AG10803 (cell line): ENCODE measurements at regions not wholly inside any gene's neighbourhood (a gene's known extent, or its start where the extent isn't known, plus 50 kb on each side); places are given as distances from the start of the nearest gene placed in this dataset.
"Not testable (repeated sequence)": the region's sequence is repeated elsewhere in the genome, so short reads cannot be mapped to it uniquely, and the experiment has no call there.

Source experiments
- DNase-seq: peaks from one replicate; pipeline ENCODE4 v3.0.0; 2010; ENCODE audit warnings: low read depth
- H3K4me3 ChIP-seq: 2 replicates; pipeline ENCODE4 v1.5.1; 2011; ENCODE audit warnings: mild to moderate bottlenecking, low read length, control low read depth
- TF ChIP-seq, protein P1 (sequence below): conservative IDR thresholded peaks from 2 replicates; pipeline ENCODE4 v1.5.1; 2011; ENCODE audit warnings: mild to moderate bottlenecking, low read length, control low read depth, inconsistent platforms

DNA sequence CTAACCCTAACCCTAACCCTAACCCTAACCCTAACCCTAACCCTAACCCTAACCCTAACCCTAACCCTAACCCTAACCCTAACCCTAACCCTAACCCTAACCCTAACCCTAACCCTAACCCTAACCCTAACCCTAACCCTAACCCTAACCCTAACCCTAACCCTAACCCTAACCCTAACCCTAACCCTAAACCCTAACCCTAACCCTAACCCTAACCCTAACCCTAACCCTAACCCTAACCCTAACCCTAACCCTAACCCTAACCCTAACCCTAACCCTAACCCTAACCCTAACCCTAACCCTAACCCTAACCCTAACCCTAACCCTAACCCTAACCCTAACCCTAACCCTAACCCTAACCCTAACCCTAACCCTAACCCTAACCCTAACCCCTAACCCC is 80.6 kb upstream of the PLEKHG4B start:
- not testable (repeated sequence) for DNase-seq, H3K4me3 ChIP-seq

- H3K4me3 ChIP-seq: no peak overlapping the region
- TF ChIP-seq, protein P1, sequence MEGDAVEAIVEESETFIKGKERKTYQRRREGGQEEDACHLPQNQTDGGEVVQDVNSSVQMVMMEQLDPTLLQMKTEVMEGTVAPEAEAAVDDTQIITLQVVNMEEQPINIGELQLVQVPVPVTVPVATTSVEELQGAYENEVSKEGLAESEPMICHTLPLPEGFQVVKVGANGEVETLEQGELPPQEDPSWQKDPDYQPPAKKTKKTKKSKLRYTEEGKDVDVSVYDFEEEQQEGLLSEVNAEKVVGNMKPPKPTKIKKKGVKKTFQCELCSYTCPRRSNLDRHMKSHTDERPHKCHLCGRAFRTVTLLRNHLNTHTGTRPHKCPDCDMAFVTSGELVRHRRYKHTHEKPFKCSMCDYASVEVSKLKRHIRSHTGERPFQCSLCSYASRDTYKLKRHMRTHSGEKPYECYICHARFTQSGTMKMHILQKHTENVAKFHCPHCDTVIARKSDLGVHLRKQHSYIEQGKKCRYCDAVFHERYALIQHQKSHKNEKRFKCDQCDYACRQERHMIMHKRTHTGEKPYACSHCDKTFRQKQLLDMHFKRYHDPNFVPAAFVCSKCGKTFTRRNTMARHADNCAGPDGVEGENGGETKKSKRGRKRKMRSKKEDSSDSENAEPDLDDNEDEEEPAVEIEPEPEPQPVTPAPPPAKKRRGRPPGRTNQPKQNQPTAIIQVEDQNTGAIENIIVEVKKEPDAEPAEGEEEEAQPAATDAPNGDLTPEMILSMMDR: no peak
- DNase-seq: peak; percentile 6
Observed at GRCh38 chr5:11898-12297, 80.1 kb upstream of the PLEKHG4B start.

DNA sequence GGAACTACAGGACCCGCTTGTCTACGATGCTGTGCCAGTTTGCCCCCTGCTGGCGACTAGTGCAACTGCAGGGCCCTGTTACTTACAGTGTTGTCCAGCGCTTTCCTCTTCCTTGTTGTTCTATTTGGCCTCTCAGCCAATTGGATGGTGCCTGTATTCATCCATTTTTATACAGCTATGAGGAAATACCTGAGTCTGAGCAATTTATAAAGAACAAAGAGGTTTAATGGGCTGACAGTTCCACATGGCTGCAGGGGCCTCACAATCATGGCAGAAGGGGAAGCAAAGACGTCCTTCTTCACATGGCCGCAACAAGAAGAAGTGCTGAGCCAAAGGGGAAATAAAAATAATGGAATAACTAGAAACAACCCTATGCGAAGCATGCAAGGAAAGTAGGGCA is 78.7 kb upstream of the PLEKHG4B start:
- DNase-seq: no peak
- TF ChIP-seq, protein P1: no peak

DNA sequence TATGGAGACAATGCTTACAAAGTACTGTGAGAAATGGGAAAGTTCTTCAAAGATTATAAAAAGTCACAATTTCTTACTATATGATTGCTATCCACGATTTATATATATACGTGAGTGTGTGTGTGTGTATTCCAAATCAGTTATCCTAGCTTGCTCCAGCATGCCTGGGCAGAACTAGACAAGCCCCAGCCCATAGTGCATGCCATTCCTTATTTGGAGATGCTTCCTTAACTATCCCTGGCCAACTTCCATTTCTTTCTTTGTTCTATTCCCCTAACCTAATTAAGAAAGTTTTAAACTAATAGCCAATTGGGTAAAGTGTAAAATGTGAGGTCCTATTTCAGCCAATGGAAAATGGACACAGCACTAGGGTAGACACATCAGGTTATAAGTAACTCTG is 77.3 kb upstream of the PLEKHG4B start:
- not testable (repeated sequence) for H3K4me3 ChIP-seq
- peak; percentile 22 for DNase-seq

More for the DNA sequence above, 78.7 kb upstream of the PLEKHG4B start:
- no peak overlapping the region for H3K4me3 ChIP-seq

DNA sequence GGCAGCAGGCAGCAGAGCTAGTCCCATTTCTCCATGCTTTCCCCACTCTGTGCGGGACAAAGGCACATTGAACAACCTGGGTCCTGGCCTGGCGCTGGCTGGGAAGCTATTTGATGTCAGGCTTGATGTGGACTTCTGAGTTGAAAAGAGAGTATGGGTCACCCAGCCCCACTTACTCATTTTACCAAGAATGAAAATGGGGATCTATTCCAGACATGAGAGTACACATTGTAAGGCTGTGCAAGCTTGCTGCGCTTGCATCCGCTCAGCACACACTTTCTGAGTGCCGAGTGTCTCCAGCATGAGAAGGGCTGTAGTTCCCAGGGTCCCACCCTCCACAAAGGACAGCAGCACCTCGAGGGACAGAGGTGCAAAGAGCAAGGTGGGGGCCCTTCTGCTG is 71.7 kb upstream of the PLEKHG4B start:
- not testable (repeated sequence) for DNase-seq, H3K4me3 ChIP-seq

DNA sequence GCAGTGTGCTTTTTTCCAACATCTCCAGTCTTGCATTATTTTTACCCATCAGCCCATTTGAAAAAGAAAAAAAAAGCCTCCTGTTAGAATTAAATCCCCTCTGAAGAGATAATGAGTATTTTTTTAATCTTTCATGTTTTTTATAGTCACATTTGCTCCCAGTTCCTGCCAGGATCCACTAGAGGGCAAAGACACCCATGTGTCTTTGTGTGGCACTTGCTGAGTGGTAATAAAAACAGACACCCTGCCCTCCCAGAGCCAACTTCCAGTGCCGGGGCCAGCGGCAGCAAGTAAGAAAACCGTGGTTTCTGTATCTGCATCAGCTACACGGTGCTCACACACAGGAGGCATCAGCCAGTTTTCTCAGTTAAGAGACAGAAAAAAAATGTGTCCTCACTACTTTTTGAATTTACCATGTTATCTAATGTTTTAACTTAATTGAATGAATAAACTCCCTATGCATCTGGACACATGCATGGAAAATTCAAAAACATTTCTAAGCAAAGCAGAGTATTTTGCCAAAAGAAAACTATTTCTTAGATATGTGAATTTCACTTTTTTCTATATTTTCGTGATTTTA is 70.2 kb upstream of the PLEKHG4B start:
- DNase-seq: peak; percentile 31
- TF ChIP-seq, protein P1: peak; percentile 61
- no peak overlapping the region for H3K4me3 ChIP-seq

GRCh38 chr5:23907-24306 is 68.1 kb upstream of the PLEKHG4B start:
- DNase-seq, H3K4me3 ChIP-seq: not testable (repeated sequence)

- not testable (repeated sequence) for DNase-seq, H3K4me3 ChIP-seq
Observed at GRCh38 chr5:25067-25466, 66.9 kb upstream of the PLEKHG4B start.

DNA sequence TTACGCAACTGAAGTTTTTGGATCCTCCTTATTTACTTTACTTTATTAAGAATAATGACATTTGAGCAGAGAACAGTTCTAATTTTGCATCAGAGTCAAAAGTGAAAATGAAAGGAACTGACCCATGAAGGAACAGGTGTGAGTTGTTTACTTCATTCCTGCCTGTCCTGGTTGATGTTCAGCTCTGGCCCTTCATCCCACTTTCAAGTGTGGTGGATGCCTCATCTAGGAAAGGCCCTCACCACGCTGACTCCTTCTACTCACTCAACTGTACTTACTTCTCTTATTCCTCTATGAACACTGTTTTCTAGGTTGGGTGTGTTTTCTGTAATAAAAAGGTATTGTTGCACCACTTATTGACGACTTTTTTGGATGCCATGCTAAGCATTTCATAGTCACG is 61.8 kb upstream of the PLEKHG4B start:
- TF ChIP-seq, protein P1: no peak
- no peak overlapping the region for H3K4me3 ChIP-seq
- DNase-seq: no peak

- not testable (repeated sequence) for DNase-seq, H3K4me3 ChIP-seq
Observed at GRCh38 chr5:30556-30955, 61.4 kb upstream of the PLEKHG4B start.

- H3K4me3 ChIP-seq: no peak overlapping the region
- TF ChIP-seq, protein P1: no peak
- no peak for DNase-seq
Observed at GRCh38 chr5:32165-32564, 59.8 kb upstream of the PLEKHG4B start.

GRCh38 chr5:35521-35920 is 56.4 kb upstream of the PLEKHG4B start:
- DNase-seq, H3K4me3 ChIP-seq: not testable (repeated sequence)

GRCh38 chr5:37207-37606 is 54.8 kb upstream of the PLEKHG4B start:
- not testable (repeated sequence) for H3K4me3 ChIP-seq, DNase-seq
